ENCODE measurements at regions not wholly inside any gene's neighbourhood (a gene's known extent, or its start where the extent isn't known, plus 50 kb on each side); places are given as distances from the start of the nearest gene placed in this dataset.
"Not testable (repeated sequence)": the region's sequence is repeated elsewhere in the genome, so short reads cannot be mapped to it uniquely, and the experiment has no call there.

- not testable (repeated sequence) for FAIRE-seq; DNase-seq (ENCODE audit: low spot score)
Observed at GRCh38 chr3:11916425-11916762, 69.7 kb upstream of the TAMM41 start.

GRCh38 chr3:11917051-11917450, 70.4 kb upstream of the TAMM41 start:
- FAIRE-seq, result no peak
- no peak for DNase-seq (ENCODE audit: low spot score)

- FAIRE-seq (no peak), DNase-seq (ENCODE audit: low spot score) (no peak)
Observed at GRCh38 chr3:11919390-11919789, 72.7 kb upstream of the TAMM41 start.

- no peak for DNase-seq (ENCODE audit: low spot score)
- no peak for FAIRE-seq
Observed at GRCh38 chr3:11924518-11924917, 77.8 kb upstream of the TAMM41 start.

GRCh38 chr3:11928381-11928780, 75.8 kb upstream of the SYN2 start:
- FAIRE-seq (no peak), DNase-seq (ENCODE audit: low spot score) (no peak)

- no peak for DNase-seq (ENCODE audit: low spot score)
- no peak for FAIRE-seq
Observed at GRCh38 chr3:11929531-11929930, 74.7 kb upstream of the SYN2 start.

- no peak for FAIRE-seq
- no peak for DNase-seq (ENCODE audit: low spot score)
Observed at GRCh38 chr3:11930084-11930483, 74.1 kb upstream of the SYN2 start.

GRCh38 chr3:11932636-11933035, 71.6 kb upstream of the SYN2 start:
- DNase-seq (ENCODE audit: low spot score) (no peak), FAIRE-seq (no peak)

- FAIRE-seq (no peak), DNase-seq (ENCODE audit: low spot score) (no peak)
Observed at GRCh38 chr3:11933529-11933928, 70.7 kb upstream of the SYN2 start.

- no peak for DNase-seq (ENCODE audit: low spot score)
- no peak for FAIRE-seq
Observed at GRCh38 chr3:11944052-11944673, 60.0 kb upstream of the SYN2 start.

- FAIRE-seq, result no peak
Observed at GRCh38 chr3:11948331-11948730, 55.9 kb upstream of the SYN2 start.

GRCh38 chr3:11948866-11949265, 55.3 kb upstream of the SYN2 start:
- FAIRE-seq (no peak), DNase-seq (ENCODE audit: low spot score) (no peak)

More at GRCh38 chr3:11948331-11948730, 55.9 kb upstream of the SYN2 start:
- no peak for DNase-seq (ENCODE audit: low spot score)

GRCh38 chr3:11949351-11949750, 54.8 kb upstream of the SYN2 start:
- FAIRE-seq (no peak), DNase-seq (ENCODE audit: low spot score) (no peak)

GRCh38 chr3:11950576-11950975, 53.6 kb upstream of the SYN2 start:
- FAIRE-seq, result no peak
- no peak for DNase-seq (ENCODE audit: low spot score)

GRCh38 chr3:11953350-11953749, 50.8 kb upstream of the SYN2 start:
- no peak for DNase-seq (ENCODE audit: low spot score)
- FAIRE-seq, result no peak

GRCh38 chr3:11953778-11954177, 50.4 kb upstream of the SYN2 start:
- FAIRE-seq, result no peak
- no peak for DNase-seq (ENCODE audit: low spot score)

- DNase-seq (ENCODE audit: low spot score) (no peak), FAIRE-seq (no peak)
Observed at GRCh38 chr3:11954312-11954934, 49.8 kb upstream of the SYN2 start.

All from RCC 7860 (cell line).